Kidney glomerular epithelial cell (primary cell): ENCODE measurements at regions not wholly inside any gene's neighbourhood (a gene's known extent, or its start where the extent isn't known, plus 50 kb on each side); places are given as distances from the start of the nearest gene placed in this dataset.

Experiments used
- DNase-seq: peaks from one replicate; lab custom pipeline; 2025; lab: John Stamatoyannopoulos, UW

GRCh38 chr9:16954040-16954439 is 83.6 kb upstream of the BNC2 start:
- no peak for DNase-seq

GRCh38 chr9:16951502-16951901 is 81.0 kb upstream of the BNC2 start:
- no peak for DNase-seq

GRCh38 chr9:16950051-16950450 is 79.6 kb upstream of the BNC2 start:
- no peak for DNase-seq

GRCh38 chr9:16930578-16930977 is 60.1 kb upstream of the BNC2 start:
- DNase-seq = no peak

- peak; percentile 16 for DNase-seq
Measured at GRCh38 chr9:16928179-16928945, 57.9 kb upstream of the BNC2 start.

GRCh38 chr9:16925426-16925825 is 55.0 kb upstream of the BNC2 start:
- no peak for DNase-seq

- DNase-seq = no peak
Measured at GRCh38 chr9:16924311-16924915, 53.9 kb upstream of the BNC2 start.

GRCh38 chr9:16921855-16922254 is 51.4 kb upstream of the BNC2 start:
- DNase-seq = peak; percentile 71
